ENCODE measurements at regions not wholly inside any gene's neighbourhood (a gene's known extent, or its start where the extent isn't known, plus 50 kb on each side); places are given as distances from the start of the nearest gene placed in this dataset.
A peak's percentile ranks its signal among the peaks of the same experiment; 100 is the strongest.
"Not testable (repeated sequence)": the region's sequence is repeated elsewhere in the genome, so short reads cannot be mapped to it uniquely, and the experiment has no call there.

DNA sequence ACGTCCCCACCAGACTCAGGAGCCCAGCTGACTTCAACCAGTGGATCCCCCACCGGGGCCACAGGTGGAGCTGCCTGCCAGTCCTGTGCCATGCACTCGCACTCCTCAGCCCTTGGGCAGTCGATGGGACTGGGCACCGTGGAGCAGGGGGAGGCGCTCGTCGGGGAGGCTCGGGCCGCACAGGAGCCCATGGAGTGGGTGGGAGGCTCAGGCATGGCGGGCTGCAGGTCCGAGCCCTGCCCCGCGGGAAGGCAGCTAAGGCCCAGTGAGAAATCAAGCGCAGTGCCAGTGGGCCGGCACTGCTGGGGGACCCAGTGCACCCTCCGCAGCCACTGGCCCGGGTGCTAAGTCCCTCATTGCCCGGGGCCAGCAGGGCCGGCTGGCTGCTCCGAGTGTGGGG lies 52.3 kb upstream of the LRRC30 start:
- H3K27me3 Mint-ChIP-seq (ENCODE audit: unreplicated experiment): peaks cover 59% of the 10 kb centered on the region
- BruUV-seq (replicated peaks); H3K36me3 Mint-ChIP-seq (ENCODE audit: insufficient read depth, unreplicated experiment); DNase-seq; CTCF ChIA-PET; H3K4me3 Mint-ChIP-seq (ENCODE audit: low read depth, unreplicated experiment); H3K4me1 Mint-ChIP-seq (ENCODE audit: low read depth, unreplicated experiment); H3K9me3 Mint-ChIP-seq (ENCODE audit: low read depth, unreplicated experiment); H3K27ac Mint-ChIP-seq (ENCODE audit: unreplicated experiment): not testable (repeated sequence)
- intact Hi-C loops (cut with micrococcal nuclease; ENCODE audit: unreplicated experiment): loop anchor here (5.0 kb wide), 1 partner anchor 156 kb away; no protein-coding TSS in a partner anchor

DNA sequence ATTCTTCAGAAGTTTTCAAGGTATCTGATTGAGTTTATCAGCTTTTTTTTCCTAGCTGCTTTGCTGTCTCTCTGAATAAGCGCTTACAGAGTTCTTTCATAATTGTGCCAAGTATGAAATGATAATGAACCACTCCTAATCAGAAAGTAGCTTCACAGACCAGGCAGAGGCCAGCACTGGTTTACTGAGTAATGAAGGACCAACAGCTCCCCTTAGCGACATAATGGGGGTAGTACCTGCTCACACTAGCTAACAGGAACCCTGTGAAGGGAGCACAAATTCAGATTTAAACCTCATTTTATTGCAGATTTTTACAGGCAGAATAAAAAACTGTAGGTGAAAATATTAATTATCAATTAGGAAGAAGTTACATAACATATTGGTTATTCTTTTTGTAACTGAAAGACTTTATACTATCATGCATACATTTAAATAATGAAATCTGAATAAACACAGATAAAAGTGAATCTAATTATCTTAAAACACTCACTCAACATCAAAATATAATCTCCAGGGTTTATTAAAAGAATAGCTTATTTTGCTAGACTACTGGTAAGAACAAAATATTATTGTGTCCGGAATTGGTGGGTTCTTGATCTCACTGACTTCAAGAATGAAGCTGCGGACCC lies 53.7 kb upstream of the LRRC30 start:
- intact Hi-C loops (cut with micrococcal nuclease; ENCODE audit: unreplicated experiment): loop anchor here (1.0 to 5.0 kb wide), 3 partner anchors 139 to 256 kb away; no protein-coding TSS in a partner anchor
- Mint-ChIP-seq H3K36me3 (ENCODE audit: insufficient read depth, unreplicated experiment) (no peaks in the 10 kb centered on the region), H3K27me3 (ENCODE audit: unreplicated experiment) (peaks cover 63% of the 10 kb centered on the region), H3K9me3 (ENCODE audit: low read depth, unreplicated experiment) (no peaks in the 10 kb centered on the region), H3K4me3 (ENCODE audit: low read depth, unreplicated experiment) (no peak overlapping the region), H3K27ac (ENCODE audit: unreplicated experiment) (no peak overlapping the region), H3K4me1 (ENCODE audit: low read depth, unreplicated experiment) (no peaks in the 10 kb centered on the region)
- no TSS peak for BruUV-seq (replicated peaks)
- TF ChIP-seq, protein P1, sequence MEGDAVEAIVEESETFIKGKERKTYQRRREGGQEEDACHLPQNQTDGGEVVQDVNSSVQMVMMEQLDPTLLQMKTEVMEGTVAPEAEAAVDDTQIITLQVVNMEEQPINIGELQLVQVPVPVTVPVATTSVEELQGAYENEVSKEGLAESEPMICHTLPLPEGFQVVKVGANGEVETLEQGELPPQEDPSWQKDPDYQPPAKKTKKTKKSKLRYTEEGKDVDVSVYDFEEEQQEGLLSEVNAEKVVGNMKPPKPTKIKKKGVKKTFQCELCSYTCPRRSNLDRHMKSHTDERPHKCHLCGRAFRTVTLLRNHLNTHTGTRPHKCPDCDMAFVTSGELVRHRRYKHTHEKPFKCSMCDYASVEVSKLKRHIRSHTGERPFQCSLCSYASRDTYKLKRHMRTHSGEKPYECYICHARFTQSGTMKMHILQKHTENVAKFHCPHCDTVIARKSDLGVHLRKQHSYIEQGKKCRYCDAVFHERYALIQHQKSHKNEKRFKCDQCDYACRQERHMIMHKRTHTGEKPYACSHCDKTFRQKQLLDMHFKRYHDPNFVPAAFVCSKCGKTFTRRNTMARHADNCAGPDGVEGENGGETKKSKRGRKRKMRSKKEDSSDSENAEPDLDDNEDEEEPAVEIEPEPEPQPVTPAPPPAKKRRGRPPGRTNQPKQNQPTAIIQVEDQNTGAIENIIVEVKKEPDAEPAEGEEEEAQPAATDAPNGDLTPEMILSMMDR (IDR thresholded peaks at IDR 0.05; ENCODE audit: unreplicated experiment): peak; percentile 39
- peak; percentile 53 for DNase-seq
- CTCF ChIA-PET: interaction anchor here (0.6 to 1.9 kb wide), 8 partner anchors 15 to 573 kb away, joined by 3 to 33 read pairs (median 3); no protein-coding TSS in a partner anchor

DNA sequence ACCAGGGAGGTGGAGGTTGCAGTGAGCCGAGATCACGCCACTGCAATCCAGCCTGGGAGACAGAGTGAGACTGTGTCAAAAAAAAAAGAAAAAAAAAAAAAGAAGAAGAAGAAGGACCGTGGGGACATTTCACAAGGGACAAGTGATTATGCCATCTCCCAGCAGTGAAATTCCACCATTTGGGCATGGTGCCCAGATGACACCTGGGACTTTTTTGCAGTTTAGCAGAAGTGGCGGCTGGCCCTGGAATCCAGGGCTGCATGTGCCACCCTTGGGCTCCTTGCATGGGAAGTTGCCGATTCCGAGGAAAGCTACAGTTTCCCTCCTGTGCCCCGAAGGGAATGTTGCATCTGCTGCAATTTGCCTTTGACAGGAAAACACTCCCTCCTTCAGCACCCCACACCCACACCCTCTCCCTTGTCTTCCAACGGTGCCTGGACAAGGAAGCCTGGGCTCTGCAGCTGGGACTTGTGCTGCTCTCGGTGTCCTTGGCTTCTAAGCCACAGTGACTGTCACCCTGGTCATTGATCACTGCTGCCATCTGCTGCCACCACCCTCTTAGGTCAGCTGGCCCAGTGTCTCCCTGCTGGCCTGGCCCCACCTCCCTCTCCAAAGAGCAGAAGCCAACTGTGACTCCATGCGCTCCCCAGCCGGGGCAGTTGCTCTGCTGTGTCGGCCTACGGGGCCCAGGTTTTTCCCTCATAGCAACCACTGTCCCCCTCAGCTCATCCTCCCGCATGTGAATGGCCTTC lies 56.4 kb upstream of the LRRC30 start:
- TF ChIP-seq, protein P1 (IDR thresholded peaks at IDR 0.05; ENCODE audit: unreplicated experiment): no peak
- BruUV-seq (replicated peaks): no TSS peak
- CTCF ChIA-PET: interaction anchor here (0.7 to 1.3 kb wide), 2 partner anchors 13 to 136 kb away, joined by 3 read pairs; no protein-coding TSS in a partner anchor
- H3K27me3 Mint-ChIP-seq (ENCODE audit: unreplicated experiment): peaks cover 50% of the 10 kb centered on the region
- intact Hi-C loops (cut with micrococcal nuclease; ENCODE audit: unreplicated experiment): loop anchor here (5.0 kb wide), 1 partner anchor 152 kb away; no protein-coding TSS in a partner anchor
- H3K27ac Mint-ChIP-seq (ENCODE audit: unreplicated experiment): no peak overlapping the region
- DNase-seq: peak; percentile 25
- H3K36me3 Mint-ChIP-seq (ENCODE audit: insufficient read depth, unreplicated experiment): no peaks in the 10 kb centered on the region
- no peaks in the 10 kb centered on the region for H3K4me1 Mint-ChIP-seq (ENCODE audit: low read depth, unreplicated experiment)
- H3K9me3 Mint-ChIP-seq (ENCODE audit: low read depth, unreplicated experiment): no peaks in the 10 kb centered on the region
- H3K4me3 Mint-ChIP-seq (ENCODE audit: low read depth, unreplicated experiment): no peak overlapping the region

DNA sequence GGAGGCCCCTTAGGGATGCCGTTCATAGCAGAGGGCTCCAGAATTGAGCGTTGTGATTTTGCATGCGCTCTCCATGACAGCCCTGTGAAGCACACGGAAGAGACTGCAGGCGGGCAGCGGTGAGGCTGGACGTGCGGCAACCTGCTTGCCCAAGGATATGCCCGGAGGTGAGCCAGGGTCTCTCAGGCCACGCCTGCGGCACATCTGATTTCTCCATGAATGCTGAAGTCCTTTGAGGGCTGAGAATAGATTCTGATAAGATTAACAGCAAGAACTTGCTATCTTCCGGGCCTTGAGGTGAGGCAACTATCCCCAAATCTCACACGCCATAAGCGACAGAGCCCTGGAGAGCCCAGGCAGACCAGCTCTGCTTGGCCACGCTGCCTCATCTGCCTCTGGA lies 55.6 kb upstream of the LAMA1 start:
- DNase-seq: no peak
- peaks cover 50% of the 10 kb centered on the region for H3K27me3 Mint-ChIP-seq (ENCODE audit: unreplicated experiment)
- H3K27ac Mint-ChIP-seq (ENCODE audit: unreplicated experiment): no peak overlapping the region
- no peak overlapping the region for H3K4me3 Mint-ChIP-seq (ENCODE audit: low read depth, unreplicated experiment)
- no peaks in the 10 kb centered on the region for H3K9me3 Mint-ChIP-seq (ENCODE audit: low read depth, unreplicated experiment)
- no peaks in the 10 kb centered on the region for H3K36me3 Mint-ChIP-seq (ENCODE audit: insufficient read depth, unreplicated experiment)
- BruUV-seq (replicated peaks): no TSS peak
- no peaks in the 10 kb centered on the region for H3K4me1 Mint-ChIP-seq (ENCODE audit: low read depth, unreplicated experiment)
- TF ChIP-seq, protein P1 (IDR thresholded peaks at IDR 0.05; ENCODE audit: unreplicated experiment): no peak
- intact Hi-C loops (cut with micrococcal nuclease; ENCODE audit: unreplicated experiment): no loop called here
- CTCF ChIA-PET: no interaction called here
